Calu3 (cell line): ENCODE measurements at regions not wholly inside any gene's neighbourhood (a gene's known extent, or its start where the extent isn't known, plus 50 kb on each side); places are given as distances from the start of the nearest gene placed in this dataset.
"Not testable (repeated sequence)": the region's sequence is repeated elsewhere in the genome, so short reads cannot be mapped to it uniquely, and the experiment has no call there.

Experiments used
- BruUV-seq: library from RNA; stranded (reverse); fragments of 400-500 nt; replicated peaks from 2 replicates; lab custom pipeline; 2021; lab: Mats Ljungman, UMichigan
- CTCF ChIA-PET: fragments of 300-600 bp; sonication (Branson Sonifier 250); formaldehyde crosslinking; loops from one replicate; lab custom pipeline; 2022; ENCODE audit warnings: antibody characterized with exemption; lab: Charles Lee
- DNase-seq: peaks from one replicate; pipeline ENCODE4 v3.0.0; 2022
- H3K27ac Mint-ChIP-seq: one replicate; pipeline ENCODE4 v1.8.0; 2022; ENCODE audit warnings: mixed read lengths; ENCODE audit not compliant: unreplicated experiment
- H3K27me3 Mint-ChIP-seq: one replicate; pipeline ENCODE4 v1.8.0; 2022; ENCODE audit warnings: mixed read lengths; ENCODE audit not compliant: unreplicated experiment
- H3K36me3 Mint-ChIP-seq: one replicate; pipeline ENCODE4 v1.8.0; 2022; ENCODE audit warnings: mild to moderate bottlenecking, moderate library complexity, mixed read lengths; ENCODE audit not compliant: insufficient read depth, unreplicated experiment
- H3K4me1 Mint-ChIP-seq: one replicate; pipeline ENCODE4 v1.8.0; 2022; ENCODE audit warnings: mild to moderate bottlenecking, low read depth, mixed read lengths; ENCODE audit not compliant: unreplicated experiment
- H3K4me3 Mint-ChIP-seq: one replicate; pipeline ENCODE4 v1.8.0; 2022; ENCODE audit warnings: mild to moderate bottlenecking, low read depth, moderate library complexity, mixed read lengths; ENCODE audit not compliant: unreplicated experiment
- H3K9me3 Mint-ChIP-seq: one replicate; pipeline ENCODE4 v1.8.0; 2022; ENCODE audit warnings: low read depth, mixed read lengths; ENCODE audit not compliant: unreplicated experiment
- CTCF ChIP-seq: fragments of 200-600 bp; IDR thresholded peaks from one replicate; pipeline ENCODE4 v1.8.0; 2022; ENCODE audit warnings: antibody characterized with exemption; ENCODE audit not compliant: unreplicated experiment
- intact Hi-C: fragments of 100-400 bp; cut with micrococcal nuclease; formaldehyde crosslinking; loops from one replicate; pipeline ENCODE4 v1.10.0; 2022; ENCODE audit not compliant: unreplicated experiment

- intact Hi-C loops: no loop called here
- Mint-ChIP-seq H3K36me3 (no peaks in the 10 kb centered on the region), H3K9me3 (no peaks in the 10 kb centered on the region), H3K27ac (no peak overlapping the region), H3K4me1 (no peaks in the 10 kb centered on the region), H3K27me3 (no peaks in the 10 kb centered on the region), H3K4me3 (no peak overlapping the region)
- CTCF ChIA-PET: no interaction called here
- no TSS peak for BruUV-seq
- no peak for DNase-seq
- TF ChIP-seq CTCF: no peak
These were observed 60.9 kb upstream of the RBM24 start for GRCh38 chr6:17220040-17220910.

GRCh38 chr6:17224056-17224455 is 57.1 kb upstream of the RBM24 start:
- no peak for DNase-seq
- CTCF ChIA-PET: no interaction called here
- Mint-ChIP-seq H3K36me3 (no peaks in the 10 kb centered on the region), H3K27me3 (no peaks in the 10 kb centered on the region), H3K4me1 (no peaks in the 10 kb centered on the region), H3K4me3 (no peak overlapping the region), H3K9me3 (no peaks in the 10 kb centered on the region), H3K27ac (no peak overlapping the region)
- intact Hi-C loops: no loop called here
- BruUV-seq: no TSS peak
- no peak for TF ChIP-seq CTCF

GRCh38 chr6:17224501-17224900 is 56.7 kb upstream of the RBM24 start:
- H3K27ac Mint-ChIP-seq, H3K9me3 Mint-ChIP-seq, intact Hi-C loops: not testable (repeated sequence)

GRCh38 chr6:17225767-17226630 is 55.2 kb upstream of the RBM24 start:
- no peak for TF ChIP-seq CTCF
- H3K4me3 Mint-ChIP-seq: no peak overlapping the region
- no peaks in the 10 kb centered on the region for H3K27me3 Mint-ChIP-seq
- no peaks in the 10 kb centered on the region for H3K4me1 Mint-ChIP-seq
- no peak for DNase-seq
- no peaks in the 10 kb centered on the region for H3K9me3 Mint-ChIP-seq
- CTCF ChIA-PET: no interaction called here
- intact Hi-C loops: no loop called here
- BruUV-seq: no TSS peak
- no peak overlapping the region for H3K27ac Mint-ChIP-seq
- no peaks in the 10 kb centered on the region for H3K36me3 Mint-ChIP-seq

More at GRCh38 chr6:17224501-17224900, 56.7 kb upstream of the RBM24 start:
- CTCF ChIA-PET, H3K27me3 Mint-ChIP-seq, H3K36me3 Mint-ChIP-seq, BruUV-seq, H3K4me1 Mint-ChIP-seq, H3K4me3 Mint-ChIP-seq, DNase-seq: not testable (repeated sequence)
